Type B pancreatic cell (in vitro differentiated cells): ENCODE measurements at regions not wholly inside any gene's neighbourhood (a gene's known extent, or its start where the extent isn't known, plus 50 kb on each side); places are given as distances from the start of the nearest gene placed in this dataset.

Experiments
- DNase-seq: peaks from one replicate; pipeline ENCODE4 v3.0.0; 2021; ENCODE audit warnings: mixed read lengths; ENCODE audit not compliant: unreplicated experiment; ENCODE audit errors: extremely low spot score
- H3K27ac Mint-ChIP-seq: 2 replicates; pipeline ENCODE4 v1.8.0; 2021; ENCODE audit warnings: mild to moderate bottlenecking, mixed read lengths
- H3K27me3 Mint-ChIP-seq: 2 replicates; pipeline ENCODE4 v1.8.0; 2021; ENCODE audit warnings: mixed read lengths
- H3K36me3 Mint-ChIP-seq: 2 replicates; pipeline ENCODE4 v1.8.0; 2021; ENCODE audit warnings: mixed read lengths
- H3K4me1 Mint-ChIP-seq: one replicate; pipeline ENCODE4 v1.8.0; 2021; ENCODE audit warnings: mixed read lengths; ENCODE audit not compliant: unreplicated experiment
- H3K4me3 Mint-ChIP-seq: 2 replicates; pipeline ENCODE4 v1.8.0; 2021; ENCODE audit warnings: mild to moderate bottlenecking, mixed read lengths
- H3K9me3 Mint-ChIP-seq: 2 replicates; pipeline ENCODE4 v1.8.0; 2021; ENCODE audit warnings: mixed read lengths
- TF ChIP-seq, protein P1 (sequence below): fragments of 200-600 bp; sonication (generic); conservative IDR thresholded peaks from 2 replicates; pipeline ENCODE4 v1.5.0; 2021; ENCODE audit warnings: antibody characterized with exemption, mild to moderate bottlenecking

GRCh38 chr1:72678683-72679082 lies 396.3 kb upstream of the NEGR1 start:
- no peak overlapping the region for H3K4me3 Mint-ChIP-seq
- no peaks in the 10 kb centered on the region for H3K27me3 Mint-ChIP-seq
- H3K9me3 Mint-ChIP-seq, result no peaks in the 10 kb centered on the region
- no peaks in the 10 kb centered on the region for H3K36me3 Mint-ChIP-seq
- no peaks in the 10 kb centered on the region for H3K4me1 Mint-ChIP-seq
- no peak for DNase-seq
- H3K27ac Mint-ChIP-seq, result no peak overlapping the region
- TF ChIP-seq, protein P1, sequence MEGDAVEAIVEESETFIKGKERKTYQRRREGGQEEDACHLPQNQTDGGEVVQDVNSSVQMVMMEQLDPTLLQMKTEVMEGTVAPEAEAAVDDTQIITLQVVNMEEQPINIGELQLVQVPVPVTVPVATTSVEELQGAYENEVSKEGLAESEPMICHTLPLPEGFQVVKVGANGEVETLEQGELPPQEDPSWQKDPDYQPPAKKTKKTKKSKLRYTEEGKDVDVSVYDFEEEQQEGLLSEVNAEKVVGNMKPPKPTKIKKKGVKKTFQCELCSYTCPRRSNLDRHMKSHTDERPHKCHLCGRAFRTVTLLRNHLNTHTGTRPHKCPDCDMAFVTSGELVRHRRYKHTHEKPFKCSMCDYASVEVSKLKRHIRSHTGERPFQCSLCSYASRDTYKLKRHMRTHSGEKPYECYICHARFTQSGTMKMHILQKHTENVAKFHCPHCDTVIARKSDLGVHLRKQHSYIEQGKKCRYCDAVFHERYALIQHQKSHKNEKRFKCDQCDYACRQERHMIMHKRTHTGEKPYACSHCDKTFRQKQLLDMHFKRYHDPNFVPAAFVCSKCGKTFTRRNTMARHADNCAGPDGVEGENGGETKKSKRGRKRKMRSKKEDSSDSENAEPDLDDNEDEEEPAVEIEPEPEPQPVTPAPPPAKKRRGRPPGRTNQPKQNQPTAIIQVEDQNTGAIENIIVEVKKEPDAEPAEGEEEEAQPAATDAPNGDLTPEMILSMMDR, result no peak

GRCh38 chr1:72670902-72671301 lies 388.6 kb upstream of the NEGR1 start:
- DNase-seq, result no peak
- H3K27me3 Mint-ChIP-seq, result no peaks in the 10 kb centered on the region
- no peak overlapping the region for H3K27ac Mint-ChIP-seq
- no peaks in the 10 kb centered on the region for H3K36me3 Mint-ChIP-seq
- H3K9me3 Mint-ChIP-seq, result no peaks in the 10 kb centered on the region
- no peak overlapping the region for H3K4me3 Mint-ChIP-seq
- TF ChIP-seq, protein P1, result no peak
- H3K4me1 Mint-ChIP-seq, result no peaks in the 10 kb centered on the region

DNA sequence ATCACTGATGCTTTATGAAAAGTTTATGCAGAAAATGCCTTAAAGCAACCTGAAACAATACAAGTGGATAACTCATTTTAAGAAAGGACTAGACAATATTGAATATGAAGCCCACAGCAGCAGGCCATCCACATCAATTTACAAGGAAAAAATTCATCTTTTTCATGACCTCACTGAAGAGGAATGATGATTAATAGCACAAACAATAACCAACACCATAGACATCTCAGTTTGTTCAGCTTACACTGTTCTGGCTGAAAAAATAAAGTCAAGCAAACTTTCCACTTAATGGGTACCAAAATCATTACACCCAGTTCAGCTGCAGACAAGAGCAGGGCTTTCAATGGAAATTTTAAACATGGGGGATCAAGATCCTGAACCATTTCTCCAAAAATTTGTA lies 380.6 kb upstream of the NEGR1 start:
- Mint-ChIP-seq H3K27me3 (no peaks in the 10 kb centered on the region), H3K36me3 (no peaks in the 10 kb centered on the region), H3K4me1 (no peaks in the 10 kb centered on the region), H3K9me3 (peaks cover 5% of the 10 kb centered on the region), H3K27ac (no peak overlapping the region), H3K4me3 (no peak overlapping the region)
- no peak for DNase-seq
- TF ChIP-seq, protein P1, result no peak

- Mint-ChIP-seq H3K4me1 (peaks cover 4% of the 10 kb centered on the region), H3K9me3 (no peaks in the 10 kb centered on the region), H3K36me3 (no peaks in the 10 kb centered on the region), H3K4me3 (no peak overlapping the region), H3K27ac (no peak overlapping the region), H3K27me3 (peaks cover 3% of the 10 kb centered on the region)
- TF ChIP-seq, protein P1, result no peak
- DNase-seq, result no peak
Observed at GRCh38 chr1:72650843-72651435, 368.6 kb upstream of the NEGR1 start.

DNA sequence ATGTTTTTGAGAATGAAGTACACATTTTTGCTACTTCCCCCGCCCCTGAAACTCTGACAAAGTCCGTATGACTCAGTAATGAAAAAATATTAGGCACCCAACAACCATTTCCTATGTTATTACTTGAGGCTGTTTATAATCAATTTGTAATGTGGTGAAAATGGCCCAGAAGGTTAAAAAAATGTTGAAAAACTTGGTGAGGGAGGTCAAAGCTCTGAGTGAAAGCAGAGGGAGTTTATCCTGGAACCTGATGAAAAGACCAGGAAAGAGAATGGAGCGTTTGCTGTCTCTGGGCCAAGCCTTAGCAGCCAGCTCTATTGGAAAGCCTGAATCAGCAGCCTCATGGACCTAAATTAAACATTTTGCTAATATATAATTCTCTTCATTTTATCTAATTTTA lies 367.7 kb upstream of the NEGR1 start:
- no peak overlapping the region for H3K4me3 Mint-ChIP-seq
- peaks cover 3% of the 10 kb centered on the region for H3K27me3 Mint-ChIP-seq
- H3K9me3 Mint-ChIP-seq, result no peaks in the 10 kb centered on the region
- H3K36me3 Mint-ChIP-seq, result no peaks in the 10 kb centered on the region
- DNase-seq, result no peak
- H3K27ac Mint-ChIP-seq, result no peak overlapping the region
- TF ChIP-seq, protein P1, result no peak
- peaks cover 4% of the 10 kb centered on the region for H3K4me1 Mint-ChIP-seq
